ENCODE measurements at regions not wholly inside any gene's neighbourhood (a gene's known extent, or its start where the extent isn't known, plus 50 kb on each side); places are given as distances from the start of the nearest gene placed in this dataset.

DNA sequence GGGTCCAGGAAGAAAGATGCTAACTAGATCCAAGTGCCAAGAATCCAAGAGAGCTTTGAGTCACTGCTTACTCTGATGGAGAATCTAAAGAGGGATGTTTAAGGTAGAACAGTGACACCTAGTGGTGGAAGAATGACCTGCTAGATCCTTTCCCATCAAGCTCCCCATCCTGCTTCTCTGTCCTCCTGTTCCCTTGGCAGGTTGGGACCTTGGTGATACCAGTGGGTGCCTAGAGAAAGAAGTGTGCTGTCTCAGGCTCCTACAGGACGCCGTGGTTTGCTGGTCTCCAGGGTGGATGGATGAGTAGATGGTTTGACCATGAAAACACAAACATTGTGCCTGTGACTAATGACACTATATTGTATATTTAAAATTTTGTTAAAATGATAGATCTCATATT, 383.7 kb downstream of the TMEM135 start:
- no peaks in the 10 kb centered on the region for H3K27me3 ChIP-seq
- Mint-ChIP-seq H3K9me3 (no peaks in the 10 kb centered on the region), H3K27me3 (ENCODE audit: insufficient read depth, low read depth) (peaks cover 2% of the 10 kb centered on the region), H3K27ac (no peak overlapping the region), H3K4me3 (no peak overlapping the region), H3K36me3 (no peaks in the 10 kb centered on the region), H3K4me1 (peaks cover 3% of the 10 kb centered on the region)
- H3K4me2 ChIP-seq = no peak overlapping the region
- peaks cover 6% of the 10 kb centered on the region for H3K4me1 ChIP-seq
- H3K27ac ChIP-seq = no peak overlapping the region
- no peaks in the 10 kb centered on the region for H3F3A ChIP-seq (ENCODE audit: low read depth)
- H2AFZ ChIP-seq (replicated peaks) = no peak overlapping the region
- DNase-seq (ENCODE audit: low spot score) = peak; percentile 79
- no peaks in the 10 kb centered on the region for H4K20me1 ChIP-seq (ENCODE audit: low read depth)
- H3K79me2 ChIP-seq (ENCODE audit: low read depth) = no peaks in the 10 kb centered on the region
- no peak overlapping the region for H3K4me3 ChIP-seq
- H3K36me3 ChIP-seq = no peaks in the 10 kb centered on the region
- TF ChIP-seq, protein P1, sequence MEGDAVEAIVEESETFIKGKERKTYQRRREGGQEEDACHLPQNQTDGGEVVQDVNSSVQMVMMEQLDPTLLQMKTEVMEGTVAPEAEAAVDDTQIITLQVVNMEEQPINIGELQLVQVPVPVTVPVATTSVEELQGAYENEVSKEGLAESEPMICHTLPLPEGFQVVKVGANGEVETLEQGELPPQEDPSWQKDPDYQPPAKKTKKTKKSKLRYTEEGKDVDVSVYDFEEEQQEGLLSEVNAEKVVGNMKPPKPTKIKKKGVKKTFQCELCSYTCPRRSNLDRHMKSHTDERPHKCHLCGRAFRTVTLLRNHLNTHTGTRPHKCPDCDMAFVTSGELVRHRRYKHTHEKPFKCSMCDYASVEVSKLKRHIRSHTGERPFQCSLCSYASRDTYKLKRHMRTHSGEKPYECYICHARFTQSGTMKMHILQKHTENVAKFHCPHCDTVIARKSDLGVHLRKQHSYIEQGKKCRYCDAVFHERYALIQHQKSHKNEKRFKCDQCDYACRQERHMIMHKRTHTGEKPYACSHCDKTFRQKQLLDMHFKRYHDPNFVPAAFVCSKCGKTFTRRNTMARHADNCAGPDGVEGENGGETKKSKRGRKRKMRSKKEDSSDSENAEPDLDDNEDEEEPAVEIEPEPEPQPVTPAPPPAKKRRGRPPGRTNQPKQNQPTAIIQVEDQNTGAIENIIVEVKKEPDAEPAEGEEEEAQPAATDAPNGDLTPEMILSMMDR (IDR thresholded peaks at IDR 0.05) = peak; percentile 78
- TF ChIP-seq EZH2 (IDR thresholded peaks at IDR 0.05) = no peak
- no peaks in the 10 kb centered on the region for H3K9me3 ChIP-seq (ENCODE audit: low read depth)
- H3K9ac ChIP-seq = no peak overlapping the region

DNA sequence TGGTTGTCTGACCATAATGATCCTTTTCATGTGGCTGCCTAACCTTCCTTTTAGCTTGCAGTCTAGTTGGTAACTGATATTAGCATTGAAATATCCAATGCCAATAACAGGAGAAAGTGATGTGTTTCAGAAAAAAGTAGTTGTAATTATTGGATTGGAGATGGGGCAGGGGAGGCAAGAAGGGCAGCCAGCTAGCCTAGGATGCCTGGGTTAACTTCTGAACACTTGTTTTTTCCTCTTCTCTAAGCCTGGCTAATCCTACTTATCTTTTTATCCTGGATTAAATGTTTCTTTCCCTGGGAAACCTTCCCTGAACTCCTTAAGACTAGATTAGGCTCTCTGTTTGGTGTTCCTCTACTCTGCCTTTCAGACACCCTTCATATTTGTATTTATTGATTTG, 380.2 kb downstream of the TMEM135 start:
- H3K27me3 ChIP-seq = no peaks in the 10 kb centered on the region
- Mint-ChIP-seq H3K27ac (no peak overlapping the region), H3K4me1 (peaks cover 3% of the 10 kb centered on the region), H3K27me3 (ENCODE audit: insufficient read depth, low read depth) (peaks cover 4% of the 10 kb centered on the region), H3K36me3 (no peaks in the 10 kb centered on the region), H3K9me3 (no peaks in the 10 kb centered on the region), H3K4me3 (no peak overlapping the region)
- H3K36me3 ChIP-seq = no peaks in the 10 kb centered on the region
- H3K27ac ChIP-seq = no peak overlapping the region
- no peak overlapping the region for H3K4me2 ChIP-seq
- no peaks in the 10 kb centered on the region for H4K20me1 ChIP-seq (ENCODE audit: low read depth)
- H3F3A ChIP-seq (ENCODE audit: low read depth) = no peaks in the 10 kb centered on the region
- no peaks in the 10 kb centered on the region for H3K9me3 ChIP-seq (ENCODE audit: low read depth)
- DNase-seq (ENCODE audit: low spot score) = peak; percentile 48
- H2AFZ ChIP-seq (replicated peaks) = no peak overlapping the region
- H3K4me3 ChIP-seq = no peak overlapping the region
- no peak overlapping the region for H3K9ac ChIP-seq
- peaks cover 6% of the 10 kb centered on the region for H3K4me1 ChIP-seq
- no peaks in the 10 kb centered on the region for H3K79me2 ChIP-seq (ENCODE audit: low read depth)
- TF ChIP-seq EZH2phosphoT487 (IDR thresholded peaks at IDR 0.05) = no peak
- no peak for TF ChIP-seq EZH2 (IDR thresholded peaks at IDR 0.05)
- TF ChIP-seq, protein P1 (IDR thresholded peaks at IDR 0.05) = no peak

DNA sequence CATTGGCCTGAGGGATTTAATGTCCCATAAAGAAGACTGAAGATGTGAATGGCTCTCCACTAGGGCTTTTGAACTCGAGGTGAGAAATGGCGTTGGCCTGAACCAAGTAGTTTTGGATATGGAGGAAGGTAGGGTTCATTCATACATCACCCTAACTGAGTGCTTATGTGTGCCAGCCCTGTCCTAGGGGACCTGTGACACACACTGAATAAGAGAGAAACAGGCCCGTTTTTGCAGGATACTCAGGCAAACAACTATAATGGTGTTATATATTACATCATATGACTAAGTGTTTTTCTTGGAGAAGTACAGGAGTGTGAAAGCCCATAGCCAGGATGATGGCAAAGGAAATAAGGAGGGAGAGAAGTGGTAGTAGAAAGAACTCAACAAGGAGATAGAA, 368.1 kb downstream of the TMEM135 start:
- Histone ChIP-seq H3K9ac (no peak overlapping the region), H3K4me3 (no peak overlapping the region), H3K9me3 (ENCODE audit: low read depth) (no peaks in the 10 kb centered on the region), H3K79me2 (ENCODE audit: low read depth) (no peaks in the 10 kb centered on the region), H3K27me3 (no peaks in the 10 kb centered on the region), H3K4me2 (no peak overlapping the region), H2AFZ (replicated peaks) (no peak overlapping the region), H3F3A (ENCODE audit: low read depth) (no peaks in the 10 kb centered on the region), H3K36me3 (no peaks in the 10 kb centered on the region), H3K27ac (no peak overlapping the region), H4K20me1 (ENCODE audit: low read depth) (no peaks in the 10 kb centered on the region), H3K4me1 (no peaks in the 10 kb centered on the region)
- Mint-ChIP-seq H3K9me3 (peaks cover 2% of the 10 kb centered on the region), H3K36me3 (no peaks in the 10 kb centered on the region), H3K4me1 (no peaks in the 10 kb centered on the region), H3K27me3 (ENCODE audit: insufficient read depth, low read depth) (peaks cover 3% of the 10 kb centered on the region), H3K27ac (no peak overlapping the region), H3K4me3 (no peak overlapping the region)
- DNase-seq (ENCODE audit: low spot score) = no peak
- no peak for TF ChIP-seq EZH2phosphoT487 (IDR thresholded peaks at IDR 0.05)
- TF ChIP-seq EZH2 (IDR thresholded peaks at IDR 0.05) = no peak
- TF ChIP-seq, protein P1 (IDR thresholded peaks at IDR 0.05) = no peak

- Mint-ChIP-seq H3K9me3 (peaks cover 2% of the 10 kb centered on the region), H3K4me1 (no peaks in the 10 kb centered on the region), H3K36me3 (no peaks in the 10 kb centered on the region), H3K27ac (no peak overlapping the region), H3K27me3 (ENCODE audit: insufficient read depth, low read depth) (peaks cover 3% of the 10 kb centered on the region), H3K4me3 (no peak overlapping the region)
- Histone ChIP-seq H3K36me3 (no peaks in the 10 kb centered on the region), H3K9ac (no peak overlapping the region), H3K79me2 (ENCODE audit: low read depth) (no peaks in the 10 kb centered on the region), H3F3A (ENCODE audit: low read depth) (no peaks in the 10 kb centered on the region), H2AFZ (replicated peaks) (no peak overlapping the region), H3K4me3 (no peak overlapping the region), H3K4me1 (no peaks in the 10 kb centered on the region), H3K27me3 (no peaks in the 10 kb centered on the region), H3K4me2 (no peak overlapping the region), H4K20me1 (ENCODE audit: low read depth) (no peaks in the 10 kb centered on the region), H3K9me3 (ENCODE audit: low read depth) (no peaks in the 10 kb centered on the region), H3K27ac (no peak overlapping the region)
- DNase-seq (ENCODE audit: low spot score) = no peak
- TF ChIP-seq EZH2phosphoT487 (IDR thresholded peaks at IDR 0.05) (no peak), EZH2 (IDR thresholded peaks at IDR 0.05) (no peak)
- TF ChIP-seq, protein P1 (IDR thresholded peaks at IDR 0.05) = no peak
These were observed 367.6 kb downstream of the TMEM135 start for GRCh38 chr11:87405356-87405755.
